NCI-H1436 (cell line): ENCODE measurements at regions not wholly inside any gene's neighbourhood (a gene's known extent, or its start where the extent isn't known, plus 50 kb on each side); places are given as distances from the start of the nearest gene placed in this dataset.

Experiments
- DNase-seq: peaks from one replicate; lab custom pipeline; 2025; lab: John Stamatoyannopoulos, UW

DNA sequence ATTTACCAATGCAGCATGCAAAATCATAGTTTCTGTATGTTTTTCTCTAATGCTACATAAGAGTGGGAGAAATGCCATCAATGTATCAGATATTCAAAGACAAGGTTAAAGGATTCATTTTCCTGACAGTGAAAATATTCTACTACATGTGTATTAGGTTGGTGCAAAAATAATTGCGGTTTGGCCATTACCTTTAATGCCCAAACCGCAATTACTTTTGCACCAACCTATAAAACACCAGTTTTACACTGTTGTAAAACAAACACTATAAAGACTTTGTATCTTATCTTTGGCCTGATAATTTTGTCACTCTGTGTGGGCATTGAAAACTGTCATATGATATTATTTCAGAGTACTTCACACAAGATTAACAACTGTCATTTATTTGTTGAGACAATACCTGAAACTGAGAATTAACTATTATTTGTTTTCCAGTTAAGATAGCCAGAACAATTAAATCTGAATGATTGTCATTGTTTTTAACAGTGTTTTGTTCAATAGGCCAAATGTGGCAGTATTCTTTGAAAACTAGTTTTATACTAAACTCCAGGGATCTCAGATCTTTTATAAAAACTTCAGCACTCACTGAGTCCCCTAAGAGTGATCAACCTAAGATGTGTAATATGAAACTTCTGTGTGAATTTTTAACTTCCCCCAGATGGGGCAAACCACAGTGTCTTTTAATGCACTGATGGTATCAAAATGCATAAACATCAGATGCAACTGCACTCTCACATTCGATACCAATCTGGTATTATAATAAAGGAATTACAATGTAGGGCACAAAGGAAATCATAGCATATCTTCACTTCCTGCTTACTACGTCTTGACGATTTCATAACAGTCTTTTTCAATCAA is 53.8 kb upstream of the FBN2 start:
- no peak for DNase-seq

DNA sequence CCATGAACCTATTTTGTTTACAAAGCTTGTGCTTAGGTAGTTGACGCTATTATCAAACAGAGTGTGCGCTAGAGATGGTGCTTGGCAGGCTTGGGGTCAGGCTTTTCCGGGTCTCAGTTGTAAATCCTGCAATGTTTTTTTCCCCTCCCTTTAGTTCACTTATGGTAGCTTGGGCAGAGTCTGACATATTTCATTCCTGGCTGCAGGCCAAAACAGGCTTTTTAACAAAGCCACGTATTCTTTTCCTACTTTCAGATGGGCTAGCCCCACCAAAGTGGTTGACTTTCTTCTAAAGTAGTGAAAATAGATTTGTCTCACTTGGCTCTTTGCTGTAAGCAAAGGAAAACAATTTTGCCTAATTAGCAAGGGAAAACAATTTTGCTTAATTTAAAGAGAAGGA is 58.0 kb upstream of the FBN2 start:
- no peak for DNase-seq

DNA sequence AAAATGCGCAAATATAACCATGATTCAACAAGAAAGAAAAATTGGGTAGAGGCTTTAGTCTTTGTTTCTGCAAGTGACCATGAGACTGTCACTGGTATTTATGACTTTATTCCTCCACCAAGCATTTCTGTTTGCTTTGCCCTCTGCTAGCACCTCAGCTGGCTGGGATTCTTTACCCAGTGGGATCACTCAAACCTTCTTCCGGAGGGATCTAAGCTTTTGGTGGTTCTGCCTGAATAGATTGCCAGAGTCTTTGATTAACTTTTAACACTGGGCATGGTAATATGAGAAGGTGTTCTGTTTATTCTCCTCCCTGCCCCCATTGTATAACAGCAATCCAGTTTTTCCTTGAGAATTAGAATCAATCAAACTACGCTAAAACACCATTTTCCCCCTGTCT is 59.1 kb upstream of the FBN2 start:
- no peak for DNase-seq

DNA sequence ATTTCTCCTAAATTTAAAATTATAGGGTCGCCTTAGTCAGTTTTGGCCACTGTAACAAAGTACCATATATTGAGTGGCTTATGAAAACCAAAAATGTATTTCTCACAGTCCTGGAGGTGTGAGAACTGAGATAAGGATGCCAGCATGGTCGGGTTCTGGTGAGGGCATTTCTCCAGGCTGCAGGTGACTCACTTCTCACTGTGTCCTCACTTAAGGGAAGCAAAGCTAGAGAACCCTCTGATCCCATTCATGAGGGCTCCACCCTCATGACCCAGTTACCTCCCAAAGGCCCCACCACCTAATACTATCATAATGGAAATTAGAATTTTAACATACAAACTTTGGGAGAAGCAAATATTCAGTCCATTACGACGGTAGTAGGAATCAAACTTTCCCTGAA is 75.1 kb upstream of the FBN2 start:
- no peak for DNase-seq

DNA sequence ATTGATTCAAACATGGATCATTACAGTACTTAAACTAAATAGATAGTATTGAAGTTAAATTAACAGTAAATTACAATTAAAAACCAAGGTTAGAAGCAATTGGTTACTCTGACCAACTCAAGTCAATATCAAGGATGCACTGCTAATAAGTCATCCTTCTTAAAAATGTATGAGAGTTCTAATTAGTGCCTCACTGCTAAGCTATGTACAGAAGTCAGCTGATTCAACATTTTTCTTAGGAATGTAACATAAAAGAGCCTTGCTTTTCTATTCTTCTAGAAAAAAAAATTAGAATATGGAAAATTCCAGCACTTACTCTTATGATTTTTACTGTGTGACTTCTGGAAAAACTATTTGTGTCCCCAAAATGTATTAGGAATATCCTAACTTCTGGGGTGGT is 75.7 kb upstream of the FBN2 start:
- no peak for DNase-seq

DNA sequence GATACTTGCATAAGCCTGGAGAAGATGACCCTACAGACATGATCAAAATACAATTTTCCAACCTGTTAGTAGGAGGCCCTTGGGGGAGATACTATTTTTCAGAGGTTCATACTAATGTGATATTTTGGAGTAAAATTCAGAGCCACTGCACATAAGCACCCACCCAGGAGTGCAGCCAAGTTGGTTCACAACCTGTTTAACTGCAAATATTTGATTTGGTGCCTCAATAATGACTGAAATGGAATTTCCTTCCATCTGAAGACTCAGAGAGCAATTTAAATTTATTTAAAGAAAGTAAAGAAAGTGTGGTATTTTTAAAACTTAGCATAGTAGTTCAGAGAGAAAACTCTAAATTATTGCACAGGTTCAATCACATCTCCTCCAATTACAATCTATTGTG is 77.5 kb upstream of the FBN2 start:
- no peak for DNase-seq

DNA sequence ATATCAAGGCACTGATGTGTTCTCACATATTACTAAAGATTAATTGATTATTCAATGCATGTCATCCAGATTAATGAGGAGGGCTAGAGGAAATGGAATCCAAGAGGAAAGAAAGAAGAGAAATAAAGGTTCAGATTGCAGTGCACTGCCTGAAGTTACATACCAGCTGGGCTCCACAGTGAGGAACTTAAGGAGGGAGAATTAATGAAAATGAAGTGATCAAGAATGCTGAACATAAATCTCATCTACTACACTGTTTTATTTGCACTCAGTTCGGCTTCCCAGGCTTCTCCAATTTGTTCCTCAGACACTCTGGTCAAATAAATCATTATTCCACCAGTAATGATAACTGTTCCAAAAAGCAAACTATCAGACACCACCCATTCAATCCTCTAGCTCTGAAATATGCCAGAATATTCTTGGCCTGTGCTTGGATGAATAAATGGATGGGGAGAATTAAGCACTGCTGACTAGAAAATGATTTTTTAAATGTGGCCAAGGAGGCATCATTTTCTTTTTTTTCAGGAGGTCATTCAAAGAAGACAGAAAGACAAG is 88.6 kb upstream of the FBN2 start:
- no peak for DNase-seq

DNA sequence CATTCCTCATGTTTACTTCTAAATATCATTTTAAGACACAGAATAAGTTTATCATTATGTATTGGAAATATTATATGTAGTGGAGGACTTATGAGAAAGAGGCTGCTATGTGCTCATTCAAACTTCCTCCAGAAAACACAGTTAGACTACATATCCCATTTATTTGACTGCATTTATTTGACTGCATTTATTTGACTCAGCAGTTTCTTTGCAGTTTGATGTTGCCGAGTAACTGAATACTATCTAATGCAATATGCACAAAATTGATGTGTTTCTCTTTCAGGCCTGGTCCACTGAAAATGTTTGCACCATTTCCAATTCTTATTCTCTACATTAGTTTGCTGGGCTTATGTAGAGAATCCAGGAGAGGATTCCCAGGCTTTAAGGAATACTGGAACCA is 89.9 kb upstream of the FBN2 start:
- DNase-seq = no peak

DNA sequence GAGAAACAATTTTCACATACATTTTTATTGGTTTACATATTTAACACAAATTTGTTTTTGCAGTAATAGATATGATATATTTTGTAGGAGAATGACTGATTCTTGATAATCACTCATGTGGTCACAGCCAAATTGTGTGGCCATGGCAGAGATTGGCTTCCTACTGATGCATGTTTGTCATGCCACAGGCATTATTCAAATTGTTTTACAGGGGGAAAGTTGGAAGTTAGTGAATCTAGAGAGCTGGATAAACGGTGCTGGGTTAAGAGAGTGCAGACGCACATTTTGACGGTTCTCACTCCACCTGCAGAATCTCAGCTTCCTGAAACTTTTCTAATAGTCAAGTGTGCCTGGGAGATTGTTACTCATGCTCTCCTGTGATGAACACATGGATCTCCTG is 91.1 kb upstream of the FBN2 start:
- DNase-seq = no peak

DNA sequence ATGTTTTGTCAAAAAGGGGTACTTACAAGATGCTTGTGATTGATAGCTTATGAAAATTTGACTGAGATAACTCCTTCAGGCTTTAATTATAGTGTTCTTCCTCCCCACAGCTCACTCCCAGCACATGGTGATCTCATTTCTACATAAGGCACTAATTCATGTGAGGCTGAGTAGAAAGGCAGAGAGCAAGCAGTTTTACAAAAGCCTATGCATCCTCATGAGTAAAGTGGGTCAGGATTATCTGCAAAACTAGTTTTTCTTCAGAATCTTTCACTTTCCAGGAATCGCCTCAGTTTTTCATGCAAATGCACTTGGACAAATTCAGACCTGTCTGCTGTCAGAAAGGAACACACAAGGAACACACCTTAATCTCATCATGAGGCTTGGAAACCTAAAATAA is 92.1 kb upstream of the FBN2 start:
- no peak for DNase-seq

DNA sequence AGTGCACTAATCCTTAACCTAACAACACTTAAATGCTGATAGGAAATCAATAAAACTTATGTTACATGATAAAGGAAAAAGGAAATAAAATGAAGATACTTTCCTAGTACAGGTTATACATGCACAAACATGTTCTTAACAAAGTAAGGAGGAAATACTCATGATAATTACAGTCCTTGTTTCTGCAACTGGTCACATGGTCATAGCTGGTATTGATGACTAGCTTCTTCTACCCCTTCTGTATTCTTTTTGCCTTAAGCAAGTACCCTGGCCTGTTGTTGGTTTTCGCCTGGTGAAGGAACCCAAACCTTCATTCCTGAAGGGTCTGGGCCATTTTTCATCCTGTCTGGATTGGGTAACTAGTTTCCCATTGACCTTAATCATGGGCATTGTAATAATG is 93.7 kb upstream of the FBN2 start:
- DNase-seq = no peak

DNA sequence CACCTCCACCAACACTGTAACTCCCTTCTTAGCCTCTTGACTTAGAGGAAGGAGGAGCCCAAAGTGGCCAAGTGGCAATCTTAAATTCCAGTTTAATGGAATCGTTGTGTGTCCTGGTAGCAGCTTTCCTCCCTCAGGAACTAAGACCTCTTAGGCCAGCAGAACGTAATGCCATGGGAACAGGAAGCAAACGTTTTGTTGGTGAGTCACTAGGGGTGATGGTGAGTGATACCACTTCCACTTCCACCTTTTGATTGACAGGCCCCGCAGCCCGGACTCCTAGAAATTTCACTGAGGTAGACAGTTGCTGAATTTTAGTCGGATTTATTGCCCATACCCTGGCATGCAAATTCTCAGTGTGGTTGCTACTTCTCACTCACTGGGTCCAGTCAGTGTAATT is 94.2 kb upstream of the FBN2 start:
- DNase-seq = no peak

DNA sequence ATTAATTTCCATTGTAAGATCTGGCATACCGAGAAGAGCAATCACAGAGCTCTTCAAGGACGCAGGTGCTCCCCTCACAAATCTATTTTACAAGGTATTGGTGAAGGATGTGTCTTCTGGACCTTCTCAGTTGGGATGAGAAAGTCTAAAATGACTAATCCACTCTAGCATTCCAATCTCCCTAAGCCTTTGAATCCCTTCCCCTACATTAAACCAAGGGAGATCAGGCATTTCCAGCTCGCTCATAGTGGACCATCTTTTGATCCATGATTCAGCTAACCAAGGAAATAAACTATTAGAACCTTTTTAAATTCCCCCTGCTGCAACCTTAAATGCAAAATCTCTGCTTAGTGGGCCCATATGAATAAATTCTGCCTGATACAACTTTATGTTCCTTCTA is 95.9 kb upstream of the FBN2 start:
- no peak for DNase-seq

DNA sequence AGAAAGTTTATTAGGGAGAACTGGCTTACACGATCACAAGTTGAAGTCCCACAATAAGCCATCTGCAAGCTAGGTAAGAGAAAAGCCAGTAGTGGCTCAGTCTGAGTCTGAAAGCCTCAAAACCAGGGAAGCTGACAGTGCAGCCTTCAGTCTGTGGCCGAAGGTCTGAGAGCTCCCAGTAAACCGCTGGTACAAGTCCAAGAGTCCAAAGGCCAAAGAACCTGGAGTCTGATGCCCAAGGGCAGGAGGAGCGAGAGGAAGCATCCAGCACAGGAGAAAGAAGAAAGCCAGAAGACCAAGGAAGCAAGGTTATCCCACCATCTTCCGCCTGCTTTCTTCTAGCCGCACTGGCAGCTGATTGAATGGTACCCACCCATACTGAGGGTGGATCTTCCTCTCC is 97.3 kb upstream of the FBN2 start:
- no peak for DNase-seq

DNA sequence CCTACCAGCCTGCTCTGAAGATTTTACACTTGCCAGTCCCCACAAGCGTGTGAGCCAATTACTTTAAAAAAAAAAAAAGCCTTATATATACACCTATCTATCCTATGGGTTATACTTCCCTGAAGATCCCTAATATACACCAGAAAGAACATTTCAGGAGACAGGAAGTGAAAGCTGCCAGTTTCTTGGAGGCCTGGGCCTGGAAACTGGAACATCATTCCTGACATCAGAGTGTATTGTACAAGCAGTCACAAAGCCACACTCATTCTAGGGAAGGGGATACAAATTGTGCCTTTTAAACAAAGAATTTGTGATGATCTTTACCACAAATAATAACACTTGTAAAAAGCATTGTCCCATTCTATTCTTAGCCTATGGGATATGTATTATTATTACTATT is 98.3 kb upstream of the FBN2 start:
- DNase-seq = no peak

DNA sequence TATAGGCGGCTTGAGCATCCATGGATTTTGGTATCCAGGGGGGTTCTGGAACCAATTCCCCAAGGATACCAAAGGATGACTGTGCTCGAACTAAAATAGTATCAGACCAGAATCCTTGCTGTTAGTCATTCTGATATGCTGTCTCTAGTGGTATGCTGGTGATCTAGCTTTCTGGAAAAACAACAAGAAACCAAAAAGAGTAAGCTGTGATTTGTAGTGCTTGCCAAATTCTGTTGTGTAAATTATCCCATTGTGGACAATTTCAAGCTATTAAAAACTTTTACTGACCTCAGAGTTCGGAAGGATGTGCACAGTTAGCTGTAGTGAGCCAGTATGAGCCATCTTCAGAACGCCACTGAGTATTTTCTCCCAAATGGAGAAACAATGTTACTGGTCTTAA is 99.0 kb upstream of the FBN2 start:
- no peak for DNase-seq

DNA sequence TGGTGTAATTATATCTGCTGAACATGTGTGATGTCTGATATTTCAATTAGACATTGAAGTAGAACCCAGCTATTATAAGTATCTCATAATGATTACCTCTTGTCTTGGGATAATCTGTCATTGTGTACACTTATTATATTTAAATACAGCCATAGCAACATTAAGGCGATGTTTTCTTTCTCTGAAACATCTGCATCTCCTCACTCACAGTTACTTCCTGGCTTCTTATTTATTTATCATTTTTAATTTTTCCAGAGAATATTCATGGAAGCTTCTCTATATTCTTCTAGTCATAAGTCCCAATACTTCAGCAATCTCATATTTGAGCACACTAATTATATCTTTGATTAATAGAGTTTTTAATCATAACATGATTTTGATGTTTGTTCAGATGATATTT is 103.8 kb upstream of the FBN2 start:
- DNase-seq = no peak

DNA sequence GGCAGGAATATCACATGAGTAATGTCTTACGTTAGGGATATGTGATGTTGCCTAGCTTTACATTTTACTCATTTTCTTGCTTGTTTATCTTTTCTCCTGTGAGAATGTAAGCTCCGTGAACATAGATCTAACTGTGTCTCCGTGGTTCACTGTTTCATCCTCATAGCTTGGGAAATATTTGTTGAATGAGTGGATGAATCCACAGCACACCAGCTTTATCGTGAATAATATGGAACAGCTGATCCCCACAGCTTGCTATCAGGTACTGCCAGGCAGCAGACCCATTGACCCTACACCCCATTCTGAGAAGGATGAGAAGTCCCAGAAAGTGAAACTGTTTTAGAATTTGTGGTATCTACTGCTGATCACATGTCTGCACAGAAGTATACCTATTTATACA is 106.8 kb upstream of the FBN2 start:
- DNase-seq = no peak

DNA sequence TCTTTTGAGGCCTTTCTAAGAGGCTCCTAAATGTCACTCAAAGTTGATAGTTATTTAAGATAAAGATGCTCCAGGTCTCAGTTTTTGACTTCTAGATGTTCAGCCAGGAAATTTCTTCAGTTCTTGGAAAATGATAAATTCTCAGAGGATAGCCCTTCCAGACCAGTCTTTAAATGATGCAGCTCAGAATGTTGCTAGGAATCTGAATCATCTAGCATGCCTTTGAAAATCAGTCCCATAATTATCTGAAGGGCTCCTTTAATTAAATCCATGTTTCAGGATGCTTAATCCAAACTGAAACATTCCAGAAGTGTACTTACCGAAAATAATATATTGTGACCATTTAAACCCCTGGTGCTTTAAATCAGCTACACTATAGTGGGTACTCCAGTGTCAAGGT is 107.5 kb upstream of the FBN2 start:
- DNase-seq = no peak

DNA sequence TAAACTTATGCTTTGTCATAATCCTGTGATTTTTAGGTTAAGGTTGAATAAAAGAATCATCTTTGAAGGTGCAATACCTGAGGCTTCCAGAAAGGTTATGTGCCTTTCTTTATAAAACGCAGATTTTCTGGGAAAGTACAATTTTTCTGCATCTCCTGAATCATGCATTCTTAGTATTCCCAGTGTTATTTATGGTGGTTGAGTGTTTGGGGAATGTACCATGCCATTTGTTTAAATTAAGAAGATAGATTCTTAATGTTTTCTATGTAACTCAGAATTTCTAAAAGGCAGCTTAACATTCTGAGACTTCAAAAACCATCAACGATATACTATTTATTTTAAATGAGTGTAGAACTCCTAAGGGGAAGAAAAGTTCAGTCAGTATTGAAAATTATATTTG is 108.1 kb upstream of the FBN2 start:
- DNase-seq = no peak

DNA sequence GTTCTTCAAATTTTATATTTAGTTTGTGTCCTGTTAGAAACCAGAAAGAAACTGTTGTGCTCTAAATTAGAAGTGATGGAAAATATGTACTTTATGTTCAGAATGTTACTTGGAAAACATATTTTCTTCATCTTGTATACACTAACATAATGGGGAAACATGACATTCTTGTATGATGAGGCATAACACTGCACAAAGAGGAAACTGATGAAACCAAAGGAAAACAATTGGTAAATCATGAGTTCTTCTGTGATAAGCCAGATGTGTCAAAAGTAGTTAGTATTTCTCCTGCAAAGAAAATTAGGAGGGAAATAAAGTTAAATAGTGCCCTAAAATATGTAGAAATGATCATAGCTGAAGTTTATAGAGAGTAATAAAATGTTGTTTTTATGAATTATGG is 111.1 kb upstream of the FBN2 start:
- DNase-seq = no peak

DNA sequence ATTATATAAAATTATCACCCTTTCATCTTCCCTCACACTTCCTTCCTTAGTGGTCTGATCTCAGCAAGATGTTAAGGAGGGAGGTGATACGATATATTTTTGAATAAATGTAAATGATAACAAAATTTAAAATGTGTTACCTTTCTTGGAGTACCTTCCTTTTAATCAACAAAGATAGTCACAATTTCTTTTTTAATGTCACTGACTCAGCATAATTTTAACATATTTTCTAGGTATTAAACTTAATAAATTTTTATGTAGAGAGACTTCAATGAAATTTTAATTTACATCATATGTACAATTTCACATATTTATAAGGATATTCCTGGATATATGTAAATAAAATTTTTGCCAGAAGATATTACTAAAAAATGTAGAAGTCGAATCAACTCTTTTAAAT is 125.0 kb upstream of the FBN2 start:
- DNase-seq = no peak

DNA sequence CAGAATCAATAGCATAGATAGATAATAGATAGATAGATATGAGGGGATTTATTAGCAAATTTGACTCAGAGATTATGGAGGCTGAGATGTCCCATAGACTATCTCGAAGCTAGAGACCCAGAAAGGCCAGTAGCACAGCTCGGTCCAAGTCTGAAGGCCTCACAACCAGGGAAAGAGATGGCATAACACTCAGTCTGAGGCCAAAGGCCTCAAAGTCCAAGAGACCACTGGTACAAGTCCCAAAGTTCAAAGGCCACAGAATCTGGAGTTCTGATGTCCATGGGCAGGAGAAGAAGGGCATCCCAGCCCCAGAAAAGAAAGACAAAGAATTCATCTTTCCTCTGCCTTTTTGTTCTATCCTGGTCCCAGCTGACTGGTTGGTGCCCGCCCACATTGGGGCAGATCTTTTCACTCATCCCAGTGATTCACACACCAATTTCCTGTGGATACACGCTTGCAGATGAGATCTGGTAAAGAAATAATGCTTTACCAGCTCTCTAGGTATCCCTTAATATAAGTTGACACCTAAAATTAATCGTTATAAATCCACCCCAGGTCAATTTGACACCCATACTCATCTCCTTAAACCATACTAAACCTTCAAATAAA is 127.8 kb upstream of the FBN2 start:
- DNase-seq = no peak

DNA sequence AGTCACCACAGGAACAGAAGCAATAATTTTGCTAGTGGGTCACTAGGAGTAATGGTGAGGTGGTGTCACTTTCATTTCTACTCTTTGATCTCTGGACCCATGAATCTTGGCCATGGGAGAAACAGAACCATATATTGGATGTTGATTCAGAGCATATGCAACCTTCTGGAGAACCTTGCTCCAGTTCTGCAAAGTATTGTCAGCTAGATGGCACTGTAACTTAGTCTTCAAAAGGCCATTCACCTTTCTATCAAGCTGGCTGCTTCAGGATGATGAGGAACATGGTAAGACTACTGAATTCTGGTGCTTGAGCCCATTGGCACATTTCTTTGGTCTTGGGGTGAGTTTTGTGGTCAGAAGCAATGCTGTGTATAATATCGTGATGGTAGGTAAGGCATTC is 129.1 kb upstream of the FBN2 start:
- no peak for DNase-seq
